ENCODE measurements at regions not wholly inside any gene's neighbourhood (a gene's known extent, or its start where the extent isn't known, plus 50 kb on each side); places are given as distances from the start of the nearest gene placed in this dataset.

DNA sequence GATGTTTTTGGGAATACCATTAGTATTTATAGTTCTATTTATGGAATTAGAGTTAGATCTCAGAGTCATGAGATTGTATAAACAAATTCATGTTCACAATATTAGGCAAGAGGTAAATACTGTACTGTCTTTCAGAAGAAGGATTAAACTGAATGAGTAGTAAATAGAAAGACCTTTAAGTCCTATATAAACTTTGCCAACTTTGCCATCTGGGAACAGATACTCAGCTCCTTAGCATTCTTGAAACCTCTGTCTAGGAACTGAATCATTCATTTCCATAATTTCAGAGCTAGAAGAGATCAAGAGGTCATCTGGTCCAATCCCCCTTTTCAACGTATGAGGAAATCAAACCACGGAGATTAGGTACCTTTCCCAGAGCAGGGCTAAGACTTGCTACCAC, 141.1 kb downstream of the CAND1 start (continued):
- TF ChIP-seq RAD51 (IDR thresholded peaks at IDR 0.05) (no peak), ZNF207 (IDR thresholded peaks at IDR 0.05; ENCODE audit: borderline replicate concordance) (no peak), TCF3 (IDR thresholded peaks at IDR 0.05; ENCODE audit: borderline replicate concordance, insufficient read depth, low read depth, low read length) (no peak), NKRF (conservative IDR thresholded peaks at IDR 0.05) (no peak)

DNA sequence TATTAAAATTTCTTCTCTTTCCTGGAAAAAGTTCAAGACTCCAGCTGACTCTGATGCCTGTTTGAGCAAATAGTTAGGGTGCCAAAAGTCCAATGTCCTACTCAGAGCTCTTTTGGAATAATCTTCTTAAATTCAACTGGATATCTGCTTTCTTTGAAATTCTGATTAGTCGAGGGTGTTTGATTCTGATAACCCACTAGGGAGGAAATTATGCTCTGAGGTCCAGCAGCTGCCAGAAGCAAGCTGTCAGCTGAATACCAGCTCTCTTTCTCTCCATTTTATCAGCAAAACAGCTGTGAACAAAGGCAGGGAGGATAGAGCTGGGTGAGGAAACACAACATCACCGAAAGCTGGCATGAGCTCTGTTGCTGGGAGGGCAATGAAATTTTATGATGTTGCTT, 141.5 kb downstream of the CAND1 start:
- Histone ChIP-seq H3K4me1 (ENCODE audit: control insufficient read depth, insufficient read depth, low read length) (no peaks in the 10 kb centered on the region), H3K9me3 (replicated peaks; ENCODE audit: control insufficient read depth, insufficient read depth, low read length) (no peaks in the 10 kb centered on the region; the same call in 2 of the 3 replicates), H2AFZ (ENCODE audit: control insufficient read depth, low read depth, low read length) (no peak overlapping the region), H4K20me1 (ENCODE audit: control insufficient read depth, insufficient read depth) (no peaks in the 10 kb centered on the region), H3K4me2 (ENCODE audit: control insufficient read depth, insufficient read depth) (no peak overlapping the region), H3K9ac (ENCODE audit: control insufficient read depth, insufficient read depth, low read length) (no peak overlapping the region), H3K27ac (ENCODE audit: control insufficient read depth, insufficient read depth) (no peak overlapping the region), H3K27me3 (replicated peaks in 1 of 2; ENCODE audit: control insufficient read depth in 2 of 2, insufficient read depth in 2 of 2, low read length in 1 of 2) (no peaks in the 10 kb centered on the region), H3K4me3 (no peak overlapping the region), H3K36me3 (ENCODE audit: control insufficient read depth in 2 of 2, insufficient read depth in 2 of 2, low read length in 1 of 2) (no peaks in the 10 kb centered on the region), H3K79me2 (ENCODE audit: control insufficient read depth, insufficient read depth, low read length) (no peaks in the 10 kb centered on the region)
- DNase-seq (ENCODE audit: low read depth, low spot score) (no peak), FAIRE-seq (no peak), ATAC-seq (no peak)
- in situ Hi-C loops (cut with MboI) (no loop called here), intact Hi-C loops (cut with micrococcal nuclease; ENCODE audit: unreplicated experiment) (no loop called here)
- POLR2A ChIA-PET: interaction anchor here (0.6 kb wide), 1 partner anchor 1377 kb away, joined by 4 read pairs; no protein-coding TSS in a partner anchor
- RAD21 ChIA-PET (ENCODE audit: unreplicated experiment): no interaction called here
- BruUV-seq (replicated peaks): no TSS peak
- WGBS (ENCODE audit: insufficient coverage, insufficient replicate concordance, low lambda C conversion rate, missing lambda C conversion rate): 0% methylated on average over 2 of the region's 2 CpGs
- SMC1A ChIA-PET (ENCODE audit: uncharacterized antibody, unreplicated experiment): no interaction called here
- CTCF ChIA-PET: no interaction called here
- no peak for TF ChIP-seq ZSCAN29 (IDR thresholded peaks at IDR 0.05)
- no peak for TF ChIP-seq MYC (IDR thresholded peaks at IDR 0.05; ENCODE audit: insufficient read depth, insufficient read length, insufficient replicate concordance, low read length, severe bottlenecking)
- TF ChIP-seq PKNOX1 (IDR thresholded peaks at IDR 0.05): no peak
- no peak for TF ChIP-seq DPF2 (IDR thresholded peaks at IDR 0.05)
- TF ChIP-seq SPI1 (IDR thresholded peaks at IDR 0.05; ENCODE audit: borderline replicate concordance, insufficient read depth, low read depth, low read length): no peak
- TF ChIP-seq E2F4 (IDR thresholded peaks at IDR 0.05; ENCODE audit: low read depth, low read length): no peak
- TF ChIP-seq, protein P1, sequence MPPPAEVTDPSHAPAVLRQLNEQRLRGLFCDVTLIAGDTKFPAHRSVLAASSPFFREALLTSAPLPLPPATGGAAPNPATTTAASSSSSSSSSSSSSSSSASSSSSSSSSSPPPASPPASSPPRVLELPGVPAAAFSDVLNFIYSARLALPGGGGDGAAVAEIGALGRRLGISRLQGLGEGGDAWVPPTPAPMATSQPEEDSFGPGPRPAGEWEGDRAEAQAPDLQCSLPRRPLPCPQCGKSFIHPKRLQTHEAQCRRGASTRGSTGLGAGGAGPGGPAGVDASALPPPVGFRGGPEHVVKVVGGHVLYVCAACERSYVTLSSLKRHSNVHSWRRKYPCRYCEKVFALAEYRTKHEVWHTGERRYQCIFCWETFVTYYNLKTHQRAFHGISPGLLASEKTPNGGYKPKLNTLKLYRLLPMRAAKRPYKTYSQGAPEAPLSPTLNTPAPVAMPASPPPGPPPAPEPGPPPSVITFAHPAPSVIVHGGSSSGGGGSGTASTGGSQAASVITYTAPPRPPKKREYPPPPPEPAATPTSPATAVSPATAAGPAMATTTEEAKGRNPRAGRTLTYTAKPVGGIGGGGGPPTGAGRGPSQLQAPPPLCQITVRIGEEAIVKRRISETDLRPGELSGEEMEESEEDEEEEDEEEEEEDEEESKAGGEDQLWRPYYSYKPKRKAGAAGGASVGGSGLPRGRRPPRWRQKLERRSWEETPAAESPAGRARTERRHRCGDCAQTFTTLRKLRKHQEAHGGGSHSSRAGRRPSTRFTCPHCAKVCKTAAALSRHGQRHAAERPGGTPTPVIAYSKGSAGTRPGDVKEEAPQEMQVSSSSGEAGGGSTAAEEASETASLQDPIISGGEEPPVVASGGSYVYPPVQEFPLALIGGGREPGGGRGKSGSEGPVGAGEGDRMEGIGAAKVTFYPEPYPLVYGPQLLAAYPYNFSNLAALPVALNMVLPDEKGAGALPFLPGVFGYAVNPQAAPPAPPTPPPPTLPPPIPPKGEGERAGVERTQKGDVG (CRISPR knock-in tag; IDR thresholded peaks at IDR 0.05): no peak
- TF ChIP-seq, protein P2, sequence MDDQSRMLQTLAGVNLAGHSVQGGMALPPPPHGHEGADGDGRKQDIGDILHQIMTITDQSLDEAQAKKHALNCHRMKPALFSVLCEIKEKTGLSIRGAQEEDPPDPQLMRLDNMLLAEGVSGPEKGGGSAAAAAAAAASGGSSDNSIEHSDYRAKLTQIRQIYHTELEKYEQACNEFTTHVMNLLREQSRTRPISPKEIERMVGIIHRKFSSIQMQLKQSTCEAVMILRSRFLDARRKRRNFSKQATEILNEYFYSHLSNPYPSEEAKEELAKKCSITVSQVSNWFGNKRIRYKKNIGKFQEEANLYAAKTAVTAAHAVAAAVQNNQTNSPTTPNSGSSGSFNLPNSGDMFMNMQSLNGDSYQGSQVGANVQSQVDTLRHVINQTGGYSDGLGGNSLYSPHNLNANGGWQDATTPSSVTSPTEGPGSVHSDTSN (IDR thresholded peaks at IDR 0.05; ENCODE audit: insufficient replicate concordance, low read depth, low read length): no peak
- TF ChIP-seq POLR2AphosphoS2 (IDR thresholded peaks at IDR 0.05; ENCODE audit: low read depth, low read length): no peak
- TF ChIP-seq WRNIP1 (IDR thresholded peaks at IDR 0.05; ENCODE audit: borderline replicate concordance, low read depth, low read length): no peak
- TF ChIP-seq NFYA (IDR thresholded peaks at IDR 0.05; ENCODE audit: borderline replicate concordance, low read depth, low read length): no peak

Measured in GM12878 (cell line).